GM12878 (cell line): ENCODE measurements at regions not wholly inside any gene's neighbourhood (a gene's known extent, or its start where the extent isn't known, plus 50 kb on each side); places are given as distances from the start of the nearest gene placed in this dataset.

ENCODE experiments used
- ATAC-seq: fragments of 200-7000 bp; cut with Tn5 transposase; 3 replicates; pipeline ENCODE4 v1.9.1; 2020; ENCODE audit warnings: mild to moderate bottlenecking, moderate library complexity
- BruUV-seq: library from RNA; stranded (reverse); fragments of 400-500 nt; replicated peaks from 2 replicates; lab custom pipeline; 2021; lab: Mats Ljungman, UMichigan
- CTCF ChIA-PET: fragments of 300-600 bp; sonication (Branson Sonifier 250); formaldehyde crosslinking; extraction: SDS; loops from one replicate; lab custom pipeline; 2021; ENCODE audit warnings: inconsistent platforms; lab: Yijun Ruan, JAX
- POLR2A ChIA-PET: fragments of 350-600 bp; formaldehyde crosslinking; extraction: SDS; loops from one replicate; lab custom pipeline; 2021; ENCODE audit warnings: inconsistent platforms; lab: Charles Lee
- RAD21 ChIA-PET: fragments of 300-600 bp; sonication (Branson Sonifier 250); formaldehyde crosslinking; loops from one replicate; lab custom pipeline; 2023; ENCODE audit warnings: antibody characterized with exemption; ENCODE audit not compliant: unreplicated experiment; lab: Charles Lee
- SMC1A ChIA-PET: fragments of 300-600 bp; sonication (Branson Sonifier 250); formaldehyde crosslinking; loops from one replicate; lab custom pipeline; 2023; ENCODE audit not compliant: unreplicated experiment, uncharacterized antibody; lab: Charles Lee
- DNase-seq: peaks from one replicate; pipeline ENCODE4 v3.0.0-alpha.2; 2011; ENCODE audit warnings: low read depth, low spot score
- FAIRE-seq: peaks from 3 replicates; lab custom pipeline; 2011; peaks lifted over from hg19 to GRCh38; lab: Jason Lieb, UNC
- H2AFZ ChIP-seq: 2 replicates; pipeline ENCODE4 v1.6.0; 2011; ENCODE audit warnings: low read depth, low read length, control low read depth; ENCODE audit not compliant: control insufficient read depth
- H3K27ac ChIP-seq: 2 replicates; pipeline ENCODE4 v1.5.1; 2011; ENCODE audit warnings: control low read depth; ENCODE audit not compliant: control insufficient read depth, insufficient read depth
- H3K27me3 ChIP-seq, 2 experiments: replicated peaks in 1 of 2; 2 replicates each; pipeline versions ENCODE4 v1.6.0 to v1.6.1; 2011; ENCODE audit warnings: low read length in 1 of 2; ENCODE audit not compliant: control insufficient read depth in 2 of 2, insufficient read depth in 2 of 2
- H3K36me3 ChIP-seq, 2 experiments: 2 replicates each; pipeline ENCODE4 v1.5.1; 2011; ENCODE audit warnings: low read length in 1 of 2; ENCODE audit not compliant: control insufficient read depth in 2 of 2, insufficient read depth in 2 of 2
- H3K4me1 ChIP-seq: 2 replicates; pipeline ENCODE4 v1.6.1; 2011; ENCODE audit warnings: mild to moderate bottlenecking, low read length, moderate library complexity, mixed read lengths; ENCODE audit not compliant: control insufficient read depth, insufficient read depth
- H3K4me2 ChIP-seq: 2 replicates; pipeline ENCODE4 v1.6.0; 2011; ENCODE audit warnings: control low read depth; ENCODE audit not compliant: control insufficient read depth, insufficient read depth
- H3K4me3 ChIP-seq: fragments of 200-600 bp; sonication (generic); 2 replicates; pipeline ENCODE4 v1.5.1; 2016
- H3K79me2 ChIP-seq: 2 replicates; pipeline ENCODE4 v1.6.0; 2011; ENCODE audit warnings: low read length; ENCODE audit not compliant: control insufficient read depth, insufficient read depth
- H3K9ac ChIP-seq: 2 replicates; pipeline ENCODE4 v1.8.0; 2011; ENCODE audit warnings: low read length, control low read depth, mixed read lengths; ENCODE audit not compliant: control insufficient read depth, insufficient read depth
- H3K9me3 ChIP-seq: replicated peaks from 3 replicates; pipeline ENCODE4 v1.5.1; 2011; ENCODE audit warnings: mild to moderate bottlenecking, low read length; ENCODE audit not compliant: control insufficient read depth, insufficient read depth
- H4K20me1 ChIP-seq: 2 replicates; pipeline ENCODE4 v1.6.0; 2011; ENCODE audit not compliant: control insufficient read depth, insufficient read depth
- ATF7 ChIP-seq: fragments of 450-650 bp; IDR thresholded peaks from 2 replicates; pipeline ENCODE4 v1.6.1; 2016; ENCODE audit warnings: low read depth, mild to moderate bottlenecking
- CBFB ChIP-seq: IDR thresholded peaks from 2 replicates; pipeline ENCODE4 v1.6.1; 2016; ENCODE audit warnings: antibody characterized with exemption, low read depth
- GATAD2B ChIP-seq: fragments of 450-650 bp; conservative IDR thresholded peaks from 2 replicates; pipeline ENCODE4 v1.6.1; 2017; ENCODE audit warnings: low read depth, mild to moderate bottlenecking, moderate library complexity
- HDAC2 ChIP-seq: fragments of 200-600 bp; sonication (generic); IDR thresholded peaks from 2 replicates; pipeline ENCODE4 v1.6.1; 2017
- JUNB ChIP-seq: IDR thresholded peaks from 2 replicates; pipeline ENCODE4 v1.6.1; 2016; ENCODE audit warnings: antibody characterized with exemption, mild to moderate bottlenecking
- JUND ChIP-seq: IDR thresholded peaks from 2 replicates; pipeline ENCODE4 v1.6.1; 2012; ENCODE audit warnings: low read depth, mild to moderate bottlenecking, low read length, improper control_type of control experiment, moderate library complexity
- KLF5 ChIP-seq: fragments of 450-650 bp; IDR thresholded peaks from 2 replicates; pipeline ENCODE4 v1.6.1; 2014; ENCODE audit warnings: mild to moderate bottlenecking; ENCODE audit not compliant: partially characterized antibody
- MYB ChIP-seq: fragments of 150-350 bp; IDR thresholded peaks from 2 replicates; pipeline ENCODE4 v1.6.1; 2014; ENCODE audit warnings: mild to moderate bottlenecking, low read depth, low read length, borderline replicate concordance
- NKRF ChIP-seq: fragments of 450-650 bp; conservative IDR thresholded peaks from 2 replicates; pipeline ENCODE4 v1.6.1; 2017; ENCODE audit warnings: mild to moderate bottlenecking, moderate library complexity
- PAX5 ChIP-seq: IDR thresholded peaks from 2 replicates; pipeline ENCODE4 v1.6.1; 2011; ENCODE audit warnings: low read depth, low read length, borderline replicate concordance
- POLR2AphosphoS5 ChIP-seq: IDR thresholded peaks from 2 replicates; pipeline ENCODE4 v1.6.1; 2011; ENCODE audit warnings: mild to moderate bottlenecking, low read length, inconsistent platforms
- RB1 ChIP-seq: fragments of 450-650 bp; formaldehyde crosslinking; IDR thresholded peaks from 2 replicates; pipeline ENCODE4 v1.6.1; 2017; ENCODE audit warnings: mild to moderate bottlenecking, borderline replicate concordance
- RELB ChIP-seq: fragments of 450-650 bp; IDR thresholded peaks from 2 replicates; pipeline ENCODE4 v1.6.1; 2017; ENCODE audit warnings: low read depth, mild to moderate bottlenecking, moderate library complexity
- SIN3A ChIP-seq: IDR thresholded peaks from 2 replicates; pipeline ENCODE4 v1.6.1; 2012; ENCODE audit warnings: low read depth, low read length, improper control_type of control experiment
- ZBED1 ChIP-seq: IDR thresholded peaks from 2 replicates; pipeline ENCODE4 v1.6.1; 2016; ENCODE audit warnings: borderline replicate concordance
- WGBS: methylation state at CpG from one replicate; pipeline ENCODE4 v1.1.6; 2016; ENCODE audit warnings: low lambda C conversion rate; ENCODE audit not compliant: insufficient replicate concordance, insufficient coverage; ENCODE audit errors: missing lambda C conversion rate; 5-methylcytosine and 5-hydroxymethylcytosine counted together
- in situ Hi-C: fragments of 300-500 bp; cut with MboI; formaldehyde crosslinking; loops from 9 replicates; pipeline ENCODE4 v1.14.3; 2018; ENCODE audit warnings: mixed read lengths
- intact Hi-C: fragments of 100-400 bp; cut with micrococcal nuclease; formaldehyde crosslinking; loops from one replicate; pipeline ENCODE4 v1.14.2; 2022; ENCODE audit not compliant: unreplicated experiment
- TF ChIP-seq, protein P1 (sequence below): fragments of 450-650 bp; IDR thresholded peaks from 2 replicates; pipeline ENCODE4 v1.6.1; 2017; ENCODE audit warnings: mild to moderate bottlenecking
- TF ChIP-seq, protein P2 (sequence below): fragments of 450-650 bp; IDR thresholded peaks from 2 replicates; pipeline ENCODE4 v1.6.1; 2017; ENCODE audit warnings: mild to moderate bottlenecking, low read depth, inconsistent platforms; ENCODE audit not compliant: poor library complexity, severe bottlenecking
- TF ChIP-seq, protein P3 (sequence below): fragments of 450-650 bp; IDR thresholded peaks from 2 replicates; pipeline ENCODE4 v1.6.1; 2016; ENCODE audit warnings: mild to moderate bottlenecking

DNA sequence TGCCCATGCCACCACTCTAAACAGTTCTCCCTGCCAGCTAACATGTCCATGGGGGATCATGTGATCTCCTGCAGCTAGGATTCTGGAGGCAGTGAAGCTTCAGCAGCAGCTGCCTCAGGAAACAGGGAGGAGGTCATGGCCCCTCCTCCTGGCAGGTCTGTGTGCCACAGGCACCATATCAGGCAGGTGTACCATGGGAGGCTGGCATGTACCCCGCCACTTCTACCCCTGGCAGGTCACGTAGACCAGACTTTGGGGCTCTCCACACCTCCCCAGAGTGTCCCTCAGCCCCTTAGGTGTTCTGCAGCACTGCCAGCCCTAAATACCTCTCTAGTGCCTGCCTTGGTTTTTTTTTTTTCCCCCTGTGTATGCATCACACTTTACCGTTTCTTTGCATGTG is 110.5 kb upstream of the FAM47C start:
- BruUV-seq: no TSS peak
- Histone ChIP-seq H3K79me2 (no peaks in the 10 kb centered on the region), H3K4me2 (no peak overlapping the region), H3K4me1 (no peaks in the 10 kb centered on the region), H3K9ac (no peak overlapping the region), H4K20me1 (no peaks in the 10 kb centered on the region), H3K9me3 (no peaks in the 10 kb centered on the region), H3K36me3 (no peaks in the 10 kb centered on the region), H3K27me3 (no peaks in the 10 kb centered on the region), H2AFZ (no peak overlapping the region), H3K4me3 (no peak overlapping the region), H3K27ac (no peak overlapping the region)
- FAIRE-seq (no peak), ATAC-seq (no peak), DNase-seq (no peak)
- no peak for TF ChIP-seq JUND
- TF ChIP-seq KLF5: no peak
- TF ChIP-seq HDAC2: no peak
- TF ChIP-seq GATAD2B: no peak
- TF ChIP-seq RELB: no peak
- TF ChIP-seq ATF7: no peak
- TF ChIP-seq, protein P1, sequence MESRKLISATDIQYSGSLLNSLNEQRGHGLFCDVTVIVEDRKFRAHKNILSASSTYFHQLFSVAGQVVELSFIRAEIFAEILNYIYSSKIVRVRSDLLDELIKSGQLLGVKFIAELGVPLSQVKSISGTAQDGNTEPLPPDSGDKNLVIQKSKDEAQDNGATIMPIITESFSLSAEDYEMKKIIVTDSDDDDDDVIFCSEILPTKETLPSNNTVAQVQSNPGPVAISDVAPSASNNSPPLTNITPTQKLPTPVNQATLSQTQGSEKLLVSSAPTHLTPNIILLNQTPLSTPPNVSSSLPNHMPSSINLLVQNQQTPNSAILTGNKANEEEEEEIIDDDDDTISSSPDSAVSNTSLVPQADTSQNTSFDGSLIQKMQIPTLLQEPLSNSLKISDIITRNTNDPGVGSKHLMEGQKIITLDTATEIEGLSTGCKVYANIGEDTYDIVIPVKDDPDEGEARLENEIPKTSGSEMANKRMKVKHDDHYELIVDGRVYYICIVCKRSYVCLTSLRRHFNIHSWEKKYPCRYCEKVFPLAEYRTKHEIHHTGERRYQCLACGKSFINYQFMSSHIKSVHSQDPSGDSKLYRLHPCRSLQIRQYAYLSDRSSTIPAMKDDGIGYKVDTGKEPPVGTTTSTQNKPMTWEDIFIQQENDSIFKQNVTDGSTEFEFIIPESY: no peak
- no peak for TF ChIP-seq ZBED1
- no peak for TF ChIP-seq SIN3A
- no peak for TF ChIP-seq JUNB
- TF ChIP-seq NKRF: no peak
- TF ChIP-seq, protein P2, sequence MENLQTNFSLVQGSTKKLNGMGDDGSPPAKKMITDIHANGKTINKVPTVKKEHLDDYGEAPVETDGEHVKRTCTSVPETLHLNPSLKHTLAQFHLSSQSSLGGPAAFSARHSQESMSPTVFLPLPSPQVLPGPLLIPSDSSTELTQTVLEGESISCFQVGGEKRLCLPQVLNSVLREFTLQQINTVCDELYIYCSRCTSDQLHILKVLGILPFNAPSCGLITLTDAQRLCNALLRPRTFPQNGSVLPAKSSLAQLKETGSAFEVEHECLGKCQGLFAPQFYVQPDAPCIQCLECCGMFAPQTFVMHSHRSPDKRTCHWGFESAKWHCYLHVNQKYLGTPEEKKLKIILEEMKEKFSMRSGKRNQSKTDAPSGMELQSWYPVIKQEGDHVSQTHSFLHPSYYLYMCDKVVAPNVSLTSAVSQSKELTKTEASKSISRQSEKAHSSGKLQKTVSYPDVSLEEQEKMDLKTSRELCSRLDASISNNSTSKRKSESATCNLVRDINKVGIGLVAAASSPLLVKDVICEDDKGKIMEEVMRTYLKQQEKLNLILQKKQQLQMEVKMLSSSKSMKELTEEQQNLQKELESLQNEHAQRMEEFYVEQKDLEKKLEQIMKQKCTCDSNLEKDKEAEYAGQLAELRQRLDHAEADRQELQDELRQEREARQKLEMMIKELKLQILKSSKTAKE: no peak
- no peak for TF ChIP-seq POLR2AphosphoS5
- no peak for TF ChIP-seq CBFB
- no peak for TF ChIP-seq RB1
- no peak for TF ChIP-seq PAX5
- no peak for TF ChIP-seq MYB
- TF ChIP-seq, protein P3, sequence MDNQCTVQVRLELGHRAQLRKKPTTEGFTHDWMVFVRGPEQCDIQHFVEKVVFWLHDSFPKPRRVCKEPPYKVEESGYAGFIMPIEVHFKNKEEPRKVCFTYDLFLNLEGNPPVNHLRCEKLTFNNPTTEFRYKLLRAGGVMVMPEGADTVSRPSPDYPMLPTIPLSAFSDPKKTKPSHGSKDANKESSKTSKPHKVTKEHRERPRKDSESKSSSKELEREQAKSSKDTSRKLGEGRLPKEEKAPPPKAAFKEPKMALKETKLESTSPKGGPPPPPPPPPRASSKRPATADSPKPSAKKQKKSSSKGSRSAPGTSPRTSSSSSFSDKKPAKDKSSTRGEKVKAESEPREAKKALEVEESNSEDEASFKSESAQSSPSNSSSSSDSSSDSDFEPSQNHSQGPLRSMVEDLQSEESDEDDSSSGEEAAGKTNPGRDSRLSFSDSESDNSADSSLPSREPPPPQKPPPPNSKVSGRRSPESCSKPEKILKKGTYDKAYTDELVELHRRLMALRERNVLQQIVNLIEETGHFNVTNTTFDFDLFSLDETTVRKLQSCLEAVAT: no peak
- RAD21 ChIA-PET: no interaction called here
- in situ Hi-C loops: no loop called here
- intact Hi-C loops: no loop called here
- POLR2A ChIA-PET: no interaction called here
- WGBS: 5% methylated on average over 3 of the region's 3 CpGs
- CTCF ChIA-PET: no interaction called here
- SMC1A ChIA-PET: no interaction called here
